Head of caudate nucleus (tissue), 42 donors: ENCODE measurements at regions not wholly inside any gene's neighbourhood (a gene's known extent, or its start where the extent isn't known, plus 50 kb on each side); places are given as distances from the start of the nearest gene placed in this dataset.

Experiments used
- DNase-seq, 42 donors: peaks; one replicate each; pipeline versions ENCODE4 v3.0.0 to v3.0.0-alpha.2; 2020 to 2021; ENCODE audit warnings: mixed read lengths in 7 of 42
- intact Hi-C: fragments of 100-400 bp; cut with DNase I; formaldehyde crosslinking; loops from one replicate; pipeline ENCODE4 v1.15.0; 2022

DNA sequence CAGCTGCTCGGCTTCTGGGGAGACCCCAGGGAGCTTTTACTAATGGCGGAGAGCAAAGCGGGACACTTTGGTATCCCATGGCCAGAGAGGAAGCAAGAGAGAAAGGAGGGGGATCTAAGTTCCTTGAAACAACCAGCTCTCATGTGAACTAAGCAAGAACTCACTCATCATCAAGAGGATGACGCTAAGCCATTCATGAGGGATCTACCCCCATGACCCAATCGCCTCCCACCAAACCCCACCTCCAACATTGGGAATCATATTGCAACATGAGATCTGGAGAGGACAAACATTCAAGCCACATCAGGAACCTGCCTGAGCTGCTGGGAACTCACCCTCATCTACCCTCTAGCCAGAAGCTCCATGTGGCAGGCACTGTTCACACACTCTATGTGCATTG, 372.1 kb upstream of the RUNX1 start:
- intact Hi-C loops: no loop called here
- no peak for DNase-seq

DNA sequence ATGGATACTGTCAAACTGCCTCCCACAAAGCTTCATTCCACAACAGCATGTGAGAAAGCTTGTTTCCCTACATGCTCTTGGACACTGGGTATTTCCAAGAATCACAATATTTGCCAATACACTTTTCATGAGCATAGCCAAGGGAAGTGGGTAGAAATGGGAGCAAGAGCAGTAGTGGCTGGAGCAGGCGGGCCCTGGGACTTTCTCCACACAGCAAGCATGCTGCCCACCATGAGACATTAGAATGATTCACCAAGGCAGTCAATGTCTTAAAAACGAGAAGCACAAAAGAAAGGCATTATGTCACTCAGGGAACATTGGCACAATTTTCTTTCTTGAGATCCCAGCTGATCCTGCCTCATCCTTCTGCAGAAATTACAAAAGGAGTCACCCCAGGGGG, 371.6 kb upstream of the RUNX1 start:
- intact Hi-C loops: no loop called here
- no peak for DNase-seq

DNA sequence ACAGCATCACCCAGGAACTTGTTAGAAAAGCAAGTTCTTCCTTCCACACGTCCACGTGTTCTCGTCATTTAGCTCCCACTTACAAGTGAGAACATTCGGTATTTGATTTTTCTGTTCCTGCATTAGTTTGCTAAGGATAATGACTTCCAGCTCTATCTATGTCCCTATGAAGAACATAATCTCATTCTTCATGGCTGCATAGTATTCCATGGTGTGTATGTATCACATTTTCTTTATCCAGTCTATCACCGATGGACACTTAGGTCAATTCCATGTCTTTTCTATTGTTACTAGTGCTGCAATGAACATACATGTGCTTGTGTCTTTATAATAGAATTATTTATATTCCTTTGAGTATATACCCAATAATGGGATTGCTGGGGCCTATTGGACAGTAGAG, 368.7 kb upstream of the RUNX1 start:
- intact Hi-C loops: no loop called here
- DNase-seq: no peak

DNA sequence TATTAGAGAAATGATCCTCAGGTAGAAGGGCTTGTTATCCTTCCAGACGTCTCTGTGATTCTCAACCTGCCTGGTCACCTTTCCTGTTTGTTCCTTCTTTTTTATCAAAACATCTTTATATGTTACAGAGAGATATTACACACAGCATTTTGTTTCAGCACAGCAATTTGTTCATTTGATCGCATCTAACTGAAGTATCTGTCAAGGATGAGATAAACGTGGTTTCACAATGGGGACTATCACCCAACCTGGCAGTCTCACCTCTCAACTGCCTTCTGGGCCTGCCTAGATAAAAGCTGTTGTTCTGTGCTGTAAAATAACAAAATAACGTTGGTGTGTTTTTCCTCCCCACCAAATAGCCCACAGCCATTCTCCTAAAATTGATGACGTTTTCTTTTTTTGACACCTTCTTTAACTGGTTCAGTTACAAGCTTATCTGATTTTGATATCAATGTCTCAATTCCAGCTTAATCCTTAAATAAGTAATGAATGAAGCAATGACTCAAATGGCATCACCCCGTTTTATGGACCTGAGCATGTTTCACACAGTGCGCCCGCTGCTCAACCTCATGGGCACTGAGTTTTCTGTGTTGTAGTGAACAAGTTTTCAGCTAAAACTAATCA, 367.9 kb upstream of the RUNX1 start:
- DNase-seq: no peak
- intact Hi-C loops: no loop called here

- peak in 9 of 42 donors; percentile 3 to 57 (median 22) for DNase-seq
- intact Hi-C loops: no loop called here
Observed at GRCh38 chr21:35414507-35415139, 365.5 kb upstream of the RUNX1 start.

DNA sequence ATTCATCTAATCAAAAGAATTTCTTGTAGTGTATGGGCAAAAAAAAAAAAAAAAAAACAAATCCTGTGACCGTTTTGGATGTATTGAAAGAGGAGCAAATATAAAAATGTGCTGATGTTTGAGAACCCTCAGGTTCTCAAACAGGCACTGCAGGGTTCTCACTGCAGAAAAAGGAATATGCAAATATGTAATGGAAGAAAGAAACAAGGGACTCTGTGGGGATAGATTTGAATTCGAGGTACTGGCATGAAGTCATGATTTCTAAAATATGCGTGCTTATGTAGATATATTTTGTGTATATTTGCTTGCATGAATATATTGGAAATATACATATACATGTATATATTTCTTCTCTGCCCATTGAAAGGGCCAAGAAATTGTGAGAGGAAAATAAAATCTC, 365.0 kb upstream of the RUNX1 start:
- no peak for DNase-seq
- intact Hi-C loops: no loop called here

DNA sequence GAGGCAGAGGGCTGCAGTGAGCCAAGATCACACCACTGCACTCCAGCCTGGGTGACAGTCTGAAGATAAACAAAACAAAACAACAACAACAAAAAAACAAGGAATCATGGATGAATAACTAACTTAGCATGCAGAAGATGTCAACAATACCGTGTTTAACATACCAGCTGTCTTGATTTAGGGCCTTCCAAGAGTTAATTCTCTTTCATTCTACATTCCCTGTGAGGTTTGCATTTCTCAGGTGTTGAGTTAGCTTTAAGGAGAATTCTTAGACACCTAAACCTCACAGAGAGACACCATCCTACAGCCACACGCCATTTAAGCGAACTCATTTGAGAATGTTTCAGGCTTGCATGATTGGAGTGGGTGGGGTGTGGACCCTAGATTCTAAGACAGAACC, 363.1 kb upstream of the RUNX1 start:
- intact Hi-C loops: no loop called here
- DNase-seq: no peak

- intact Hi-C loops: no loop called here
- DNase-seq: no peak
Observed at GRCh38 chr21:35411434-35411833, 362.3 kb upstream of the RUNX1 start.

GRCh38 chr21:35410656-35411055, 361.6 kb upstream of the RUNX1 start:
- intact Hi-C loops: no loop called here
- no peak for DNase-seq

DNA sequence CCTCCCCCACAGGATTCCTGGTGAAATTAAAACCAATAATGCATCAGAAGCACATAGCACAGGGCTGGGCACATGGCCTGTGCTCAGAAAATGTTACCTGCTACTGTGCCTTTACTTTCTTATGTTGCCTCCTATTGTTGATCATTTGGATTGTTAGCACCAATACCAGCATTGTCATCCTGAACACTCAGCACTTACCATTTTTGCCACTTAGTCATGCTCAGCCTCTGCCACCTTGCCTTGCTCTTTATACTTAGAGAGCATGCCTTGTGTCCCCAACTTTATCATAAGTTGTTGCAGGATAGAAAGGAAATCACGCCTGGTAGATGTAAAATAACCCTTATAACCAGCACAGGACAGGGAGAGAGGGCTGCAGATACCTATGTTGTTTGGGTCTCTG, 361.0 kb upstream of the RUNX1 start:
- intact Hi-C loops: no loop called here

GRCh38 chr21:35408401-35408800, 359.3 kb upstream of the RUNX1 start:
- intact Hi-C loops: no loop called here
- DNase-seq: no peak

More for the DNA sequence above, 361.0 kb upstream of the RUNX1 start:
- no peak for DNase-seq

DNA sequence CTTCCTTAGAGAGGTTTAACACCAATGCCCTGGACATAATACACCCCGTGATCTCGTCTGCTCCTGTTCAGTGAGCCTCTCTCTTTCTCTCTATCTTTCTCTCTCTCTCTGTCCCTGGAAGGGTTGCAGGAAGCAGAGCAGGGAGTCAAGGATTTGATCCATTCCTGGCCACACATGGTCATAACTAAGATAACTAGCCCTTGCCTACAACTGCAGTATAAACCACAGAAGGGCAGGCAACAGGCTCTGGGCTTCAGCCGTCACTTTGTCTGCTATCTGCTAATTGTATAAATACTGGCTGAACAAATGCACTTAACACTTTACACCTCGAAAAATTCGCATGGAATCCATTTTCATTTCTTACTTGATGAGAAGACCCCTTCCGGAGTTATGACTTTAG, 357.5 kb upstream of the RUNX1 start:
- no peak for DNase-seq
- intact Hi-C loops: no loop called here

DNA sequence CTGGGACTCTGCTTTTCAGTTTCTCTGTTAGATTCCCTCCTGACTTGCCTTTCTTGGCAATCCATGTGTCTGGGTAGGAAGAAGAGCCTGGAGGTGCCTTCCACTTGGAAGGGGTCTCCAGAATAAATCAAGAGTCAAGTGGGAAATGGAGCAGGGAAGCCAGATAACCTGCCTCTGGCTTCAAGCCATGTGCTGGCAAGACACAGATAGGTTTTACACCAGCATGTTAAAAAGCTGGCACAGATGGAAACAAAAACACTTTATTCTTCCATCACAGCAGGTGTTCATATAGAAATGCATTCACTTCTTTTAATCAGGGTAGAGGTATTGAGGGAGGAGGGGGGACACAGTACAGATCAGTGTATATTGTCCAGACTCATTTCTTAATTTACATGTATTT, 356.9 kb upstream of the RUNX1 start:
- DNase-seq: no peak
- intact Hi-C loops: no loop called here

DNA sequence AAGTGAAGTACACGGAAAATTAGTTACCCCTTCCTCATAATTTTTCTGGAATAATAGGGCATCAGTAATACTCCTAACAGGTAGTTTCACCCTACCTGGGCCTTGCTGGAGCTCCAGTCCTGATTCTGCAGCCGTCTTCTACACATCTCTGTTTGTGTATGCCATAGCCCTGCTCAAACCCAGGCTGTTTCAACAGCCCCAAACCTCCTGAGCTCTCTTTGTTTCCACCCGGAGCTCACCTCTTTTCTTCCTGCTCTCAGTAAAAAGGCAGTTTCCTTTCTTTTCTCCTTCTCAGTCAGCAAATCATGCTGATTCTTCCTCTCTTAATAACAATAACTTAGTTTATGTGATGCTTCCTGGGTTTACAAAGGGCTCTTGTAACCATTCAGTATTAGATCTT, 355.1 kb upstream of the RUNX1 start:
- no peak for DNase-seq
- intact Hi-C loops: no loop called here

- intact Hi-C loops: no loop called here
- no peak for DNase-seq
Observed at GRCh38 chr21:35402061-35402460, 353.0 kb upstream of the RUNX1 start.

GRCh38 chr21:35401476-35401875, 352.4 kb upstream of the RUNX1 start:
- intact Hi-C loops: no loop called here
- no peak for DNase-seq

DNA sequence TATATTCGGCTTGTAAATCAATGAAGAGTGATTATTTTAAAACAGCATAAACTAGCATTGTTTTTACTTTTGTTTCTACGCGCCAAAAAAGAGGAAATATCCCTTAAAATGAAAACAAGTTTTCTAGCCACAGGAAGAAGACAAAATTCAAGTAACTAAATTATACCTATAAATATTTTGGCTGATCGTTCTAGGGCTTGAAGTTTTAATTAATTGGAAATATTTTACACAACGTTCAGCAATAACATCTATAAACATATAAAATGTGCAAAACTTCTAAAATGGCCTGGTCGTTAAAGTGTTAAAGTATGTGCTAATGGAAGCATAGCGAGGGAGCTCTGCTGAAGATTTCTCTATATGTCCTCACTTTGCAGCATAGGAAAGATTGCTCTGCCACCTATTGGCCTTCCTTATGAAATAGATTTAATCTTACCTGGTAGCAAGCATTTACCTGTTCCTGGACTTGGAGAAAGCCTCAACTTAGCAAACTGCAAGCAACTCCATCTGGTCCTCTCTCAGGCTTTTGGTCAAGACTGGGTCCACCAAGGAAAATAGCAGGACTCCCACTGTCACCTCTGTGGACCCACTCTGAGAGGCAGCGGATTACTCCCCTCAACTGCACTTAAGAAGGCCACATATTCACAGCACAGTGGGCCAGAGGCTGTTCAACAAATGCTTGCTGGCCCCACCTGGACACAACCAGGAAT, 351.3 kb upstream of the RUNX1 start:
- peak in 8 of 42 donors; percentile 5 to 52 (median 23) for DNase-seq
- intact Hi-C loops: no loop called here

DNA sequence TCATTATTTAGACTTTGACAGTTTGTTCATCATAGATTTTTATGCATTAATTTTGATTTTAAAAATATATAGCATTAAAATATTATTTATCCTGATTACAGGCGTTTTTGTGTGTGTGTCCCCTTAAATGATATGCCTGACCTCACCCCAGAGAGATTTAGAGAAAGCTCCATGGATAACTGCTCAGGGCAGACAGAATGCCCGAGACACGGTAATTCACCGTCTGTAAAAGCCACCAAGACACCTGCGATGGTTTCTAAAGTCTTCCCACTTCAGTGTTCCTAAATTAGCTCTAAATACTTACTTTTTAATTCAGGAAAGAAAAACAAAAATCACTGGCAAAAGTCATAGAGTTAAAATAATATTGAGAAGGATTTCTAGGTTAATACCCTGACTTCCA, 350.6 kb upstream of the RUNX1 start:
- intact Hi-C loops: no loop called here
- no peak for DNase-seq

- DNase-seq: no peak
- intact Hi-C loops: no loop called here
Observed at GRCh38 chr21:35399002-35399530, 350.0 kb upstream of the RUNX1 start.

DNA sequence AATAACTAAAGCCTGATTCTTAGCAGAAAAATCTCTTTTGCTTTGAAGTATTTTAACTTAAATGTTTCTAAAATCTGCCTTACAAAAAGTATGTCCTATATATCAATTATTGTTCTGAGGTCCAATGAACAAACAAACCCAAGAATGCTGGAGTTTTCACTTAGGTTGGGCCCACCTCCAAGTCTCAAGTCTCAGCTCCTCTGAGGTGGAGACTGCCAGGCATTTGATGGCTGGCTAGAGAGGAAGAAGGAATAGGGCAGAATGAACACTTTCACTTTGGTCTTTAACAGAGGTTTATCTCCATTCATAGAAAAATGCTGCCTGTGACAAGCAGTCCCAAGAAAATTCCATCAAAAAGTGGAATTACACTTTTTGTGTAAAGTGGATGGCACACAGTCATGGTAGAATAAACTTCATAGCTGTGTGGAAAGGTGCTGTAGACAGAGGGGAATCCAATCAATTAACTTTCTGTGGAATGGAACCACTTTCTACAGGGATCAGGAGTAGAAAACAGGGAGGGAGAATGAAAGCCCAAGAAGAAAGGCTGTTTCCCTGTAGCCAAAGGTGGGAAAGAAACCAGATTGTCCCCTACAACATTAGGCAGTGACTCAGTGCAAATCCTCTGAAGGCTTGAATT, 349.4 kb upstream of the RUNX1 start:
- intact Hi-C loops: no loop called here
- no peak for DNase-seq
